Suprapubic skin (tissue), 4 donors: ENCODE measurements at regions not wholly inside any gene's neighbourhood (a gene's known extent, or its start where the extent isn't known, plus 50 kb on each side); places are given as distances from the start of the nearest gene placed in this dataset.

Experiments used
- DNase-seq, 2 donors: peaks; one replicate each; pipeline ENCODE4 v3.0.0-alpha.2; 2019; ENCODE audit warnings: low spot score in 2 of 2
- H3K27ac ChIP-seq: fragments of 200-600 bp; sonication (generic); one replicate; pipeline ENCODE4 v1.5.1; 2019
- H3K27me3 ChIP-seq: fragments of 200-600 bp; sonication (generic); one replicate; pipeline ENCODE4 v1.5.1; 2019
- H3K36me3 ChIP-seq: fragments of 200-600 bp; sonication (generic); one replicate; pipeline ENCODE4 v1.5.1; 2019
- H3K4me1 ChIP-seq: fragments of 200-600 bp; sonication (generic); one replicate; pipeline ENCODE4 v1.5.1; 2019
- H3K4me3 ChIP-seq: fragments of 200-600 bp; sonication (generic); one replicate; pipeline ENCODE4 v1.5.1; 2019; ENCODE audit warnings: mild to moderate bottlenecking
- H3K9me3 ChIP-seq: fragments of 200-600 bp; sonication (generic); one replicate; pipeline ENCODE4 v1.5.1; 2019
- EP300 ChIP-seq: sonication (generic); formaldehyde crosslinking; IDR thresholded peaks from one replicate; pipeline ENCODE4 v1.6.1; 2017; ENCODE audit warnings: antibody characterized with exemption
- POLR2A ChIP-seq, 2 donors: fragments of 450-650 bp; IDR thresholded peaks; one replicate each; pipeline ENCODE4 v1.6.1; 2017; ENCODE audit warnings: antibody characterized with exemption in 2 of 2, mild to moderate bottlenecking in 2 of 2, moderate library complexity in 2 of 2
- POLR2AphosphoS5 ChIP-seq, 3 donors: sonication (generic); formaldehyde crosslinking; IDR thresholded peaks; one replicate each; pipeline ENCODE4 v1.6.1; 2017; ENCODE audit warnings: antibody characterized with exemption in 3 of 3
- WGBS: methylation state at CpG from one replicate; pipeline ENCODE4 v1.1.5; 2018; 5-methylcytosine and 5-hydroxymethylcytosine counted together
- TF ChIP-seq, protein P1 (sequence below), 2 donors: fragments of 200-600 bp in 1 of 2; fragments of 450-650 bp in 1 of 2; sonication (generic) in 1 of 2; IDR thresholded peaks; one replicate each; pipeline ENCODE4 v1.5.1; 2016 to 2019; ENCODE audit warnings: antibody characterized with exemption in 2 of 2, mild to moderate bottlenecking in 1 of 2, moderate library complexity in 1 of 2

DNA sequence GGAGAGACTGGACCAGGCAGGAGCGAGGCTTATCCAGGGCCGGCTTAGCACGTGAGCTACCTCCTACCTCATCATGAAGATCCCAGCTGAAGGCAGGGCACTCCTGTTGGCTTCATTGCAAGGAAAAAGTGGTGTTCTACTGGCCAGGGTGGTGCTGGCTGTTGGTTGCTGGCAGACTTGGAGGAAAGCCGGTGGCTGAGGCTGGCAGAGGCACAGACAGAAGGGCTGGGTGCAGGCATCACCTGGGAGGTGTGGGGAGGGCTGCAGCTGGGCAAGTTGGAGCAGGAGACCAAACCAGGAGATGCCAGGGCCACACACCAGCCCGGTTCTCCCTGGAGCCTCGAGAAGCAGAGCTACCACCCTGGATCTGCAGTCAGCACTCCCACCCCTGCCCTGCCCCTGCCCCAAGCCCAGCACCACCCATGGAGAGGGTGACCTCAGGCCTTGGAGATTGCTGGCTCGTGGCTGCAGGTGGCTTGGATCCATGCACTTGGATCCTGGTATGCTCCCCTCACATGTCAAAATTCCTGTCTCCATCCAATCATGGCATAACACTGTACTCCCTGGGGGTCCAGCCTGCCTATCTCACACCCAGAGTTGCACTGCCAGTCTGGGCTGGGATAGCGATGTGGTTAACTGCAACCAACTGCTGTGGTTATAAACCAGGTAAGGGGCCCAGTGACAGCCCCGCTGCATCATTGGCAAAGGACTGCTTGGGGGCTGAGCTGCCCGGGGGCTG lies 49.7 kb downstream of the GLI2 start:
- DNase-seq = no peak
- 67% methylated on average over 3 of the region's 10 CpGs for WGBS
- Histone ChIP-seq H3K27ac (no peak overlapping the region), H3K4me3 (no peak overlapping the region), H3K27me3 (no peaks in the 10 kb centered on the region), H3K9me3 (no peaks in the 10 kb centered on the region), H3K36me3 (no peaks in the 10 kb centered on the region), H3K4me1 (peaks cover 39% of the 10 kb centered on the region)
- TF ChIP-seq POLR2AphosphoS5 (IDR thresholded peaks at IDR 0.05) (no peak), EP300 (no peak), POLR2A (IDR thresholded peaks at IDR 0.05) (no peak)
- TF ChIP-seq, protein P1, sequence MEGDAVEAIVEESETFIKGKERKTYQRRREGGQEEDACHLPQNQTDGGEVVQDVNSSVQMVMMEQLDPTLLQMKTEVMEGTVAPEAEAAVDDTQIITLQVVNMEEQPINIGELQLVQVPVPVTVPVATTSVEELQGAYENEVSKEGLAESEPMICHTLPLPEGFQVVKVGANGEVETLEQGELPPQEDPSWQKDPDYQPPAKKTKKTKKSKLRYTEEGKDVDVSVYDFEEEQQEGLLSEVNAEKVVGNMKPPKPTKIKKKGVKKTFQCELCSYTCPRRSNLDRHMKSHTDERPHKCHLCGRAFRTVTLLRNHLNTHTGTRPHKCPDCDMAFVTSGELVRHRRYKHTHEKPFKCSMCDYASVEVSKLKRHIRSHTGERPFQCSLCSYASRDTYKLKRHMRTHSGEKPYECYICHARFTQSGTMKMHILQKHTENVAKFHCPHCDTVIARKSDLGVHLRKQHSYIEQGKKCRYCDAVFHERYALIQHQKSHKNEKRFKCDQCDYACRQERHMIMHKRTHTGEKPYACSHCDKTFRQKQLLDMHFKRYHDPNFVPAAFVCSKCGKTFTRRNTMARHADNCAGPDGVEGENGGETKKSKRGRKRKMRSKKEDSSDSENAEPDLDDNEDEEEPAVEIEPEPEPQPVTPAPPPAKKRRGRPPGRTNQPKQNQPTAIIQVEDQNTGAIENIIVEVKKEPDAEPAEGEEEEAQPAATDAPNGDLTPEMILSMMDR (IDR thresholded peaks at IDR 0.05) = no peak

GRCh38 chr2:120786038-120786960 lies 50.6 kb downstream of the GLI2 start:
- TF ChIP-seq POLR2A (IDR thresholded peaks at IDR 0.05) = no peak
- TF ChIP-seq, protein P1 (IDR thresholded peaks at IDR 0.05) = no peak
- TF ChIP-seq POLR2AphosphoS5 (IDR thresholded peaks at IDR 0.05) = no peak
- no peak for TF ChIP-seq EP300
- 84% methylated on average over 11 of the region's 13 CpGs for WGBS
- Histone ChIP-seq H3K4me1 (peaks cover 33% of the 10 kb centered on the region), H3K4me3 (no peak overlapping the region), H3K27ac (no peak overlapping the region), H3K36me3 (no peaks in the 10 kb centered on the region), H3K9me3 (no peaks in the 10 kb centered on the region), H3K27me3 (no peaks in the 10 kb centered on the region)
- no peak for DNase-seq

DNA sequence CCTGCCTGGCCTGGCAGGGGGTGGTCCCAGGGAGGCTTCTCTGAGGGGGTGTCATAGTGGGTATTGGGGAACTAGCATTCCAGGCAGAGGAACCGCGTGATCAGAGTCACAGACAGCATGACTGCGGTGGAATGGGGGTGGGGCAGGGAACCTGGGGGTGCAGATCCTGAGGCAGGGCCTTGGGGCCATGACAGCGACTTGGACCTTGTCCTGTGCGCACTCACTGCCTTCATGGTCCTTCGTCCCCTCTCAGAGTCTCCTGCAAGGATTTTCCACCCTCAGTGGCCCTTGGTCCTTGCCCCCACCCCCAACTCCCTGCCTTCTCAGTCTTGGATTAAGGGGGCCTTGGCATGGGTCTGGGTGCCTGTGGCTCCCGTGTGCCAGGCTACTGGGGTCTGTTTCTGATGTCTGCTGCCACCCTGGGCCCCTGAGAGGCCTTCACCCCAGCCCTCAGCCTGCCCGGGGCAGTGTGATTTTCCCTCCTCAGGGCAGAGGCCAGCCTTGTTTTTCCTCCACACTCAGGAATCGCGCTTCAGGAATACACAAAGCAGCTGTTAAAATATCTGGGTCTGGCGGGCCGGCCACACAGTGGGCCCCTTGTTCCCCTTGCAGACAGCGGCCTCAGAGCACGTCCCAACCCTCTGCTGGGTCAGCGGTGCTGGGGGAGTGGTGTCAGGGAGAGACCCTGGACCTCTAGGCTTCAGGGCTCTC lies 51.6 kb downstream of the GLI2 start:
- Histone ChIP-seq H3K27ac (no peak overlapping the region), H3K27me3 (no peaks in the 10 kb centered on the region), H3K4me1 (peaks cover 42% of the 10 kb centered on the region), H3K9me3 (no peaks in the 10 kb centered on the region), H3K36me3 (no peaks in the 10 kb centered on the region), H3K4me3 (no peak overlapping the region)
- no peak for TF ChIP-seq EP300
- WGBS = 85% methylated on average over 15 of the region's 15 CpGs
- DNase-seq = no peak

DNA sequence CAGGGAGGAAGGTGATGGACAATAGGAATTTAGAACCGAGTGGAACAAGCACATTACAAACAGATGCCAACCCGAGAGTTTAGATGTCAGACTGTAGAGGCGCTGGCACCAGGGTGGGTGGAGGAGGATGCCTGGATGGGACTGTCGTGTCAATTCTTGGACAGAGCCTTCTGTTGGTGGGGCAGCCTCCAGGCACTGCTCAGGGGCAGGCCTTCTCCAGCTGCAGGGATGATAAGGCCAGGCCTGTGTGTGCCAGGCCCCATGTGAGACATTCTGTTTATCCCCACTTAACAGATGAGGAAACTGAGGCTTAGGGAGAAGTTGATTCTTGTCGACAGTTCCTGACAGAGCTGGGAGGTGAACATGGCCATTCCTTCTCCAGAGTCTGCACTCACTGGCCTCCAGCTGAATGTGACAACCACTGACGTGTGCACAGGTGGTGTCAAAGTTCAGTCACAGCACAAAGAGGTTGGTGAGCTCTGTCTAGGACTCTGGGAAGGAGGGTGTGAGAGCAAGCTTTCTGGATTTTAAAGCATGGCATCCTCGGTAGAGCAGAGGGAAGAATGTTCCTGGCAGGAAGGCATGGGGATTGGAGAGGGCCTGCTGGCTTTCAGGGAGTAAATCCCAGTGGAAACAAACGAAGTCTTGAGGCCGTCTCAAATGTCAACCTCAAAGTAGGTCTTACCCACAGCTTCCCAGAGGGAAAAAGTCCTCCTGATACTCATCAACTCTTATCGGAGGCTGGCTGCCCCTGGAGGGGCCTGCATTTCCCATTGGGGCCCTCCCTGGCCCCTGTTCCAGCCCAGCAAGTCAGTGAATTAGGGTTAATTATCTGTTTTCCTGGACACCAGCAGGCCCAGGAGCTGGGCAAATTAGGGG lies 52.4 kb downstream of the GLI2 start:
- no peak for DNase-seq
- TF ChIP-seq POLR2AphosphoS5 (IDR thresholded peaks at IDR 0.05) (no peak), POLR2A (IDR thresholded peaks at IDR 0.05) (no peak), EP300 (no peak)
- TF ChIP-seq, protein P1 (IDR thresholded peaks at IDR 0.05) = no peak
- WGBS = 84% methylated on average over 9 of the region's 10 CpGs
- no peak overlapping the region for H3K27ac ChIP-seq
- H3K36me3 ChIP-seq = no peaks in the 10 kb centered on the region
- H3K4me3 ChIP-seq = no peak overlapping the region
- H3K27me3 ChIP-seq = no peaks in the 10 kb centered on the region
- peaks cover 35% of the 10 kb centered on the region for H3K4me1 ChIP-seq
- no peaks in the 10 kb centered on the region for H3K9me3 ChIP-seq
